Large intestine (tissue), 3 donors: ENCODE measurements at regions not wholly inside any gene's neighbourhood (a gene's known extent, or its start where the extent isn't known, plus 50 kb on each side); places are given as distances from the start of the nearest gene placed in this dataset.
"Not testable (repeated sequence)": the region's sequence is repeated elsewhere in the genome, so short reads cannot be mapped to it uniquely, and the experiment has no call there.

Source experiments
- DNase-seq, 2 donors: peaks; one replicate each; pipeline versions ENCODE4 v3.0.0 to v3.0.0-alpha.2; 2013
- H3K27ac ChIP-seq: one replicate; pipeline ENCODE4 v1.5.1; 2013; ENCODE audit warnings: low read length
- H3K27me3 ChIP-seq: 2 replicates; pipeline ENCODE4 v1.6.1; 2013; ENCODE audit warnings: low read length; ENCODE audit not compliant: control insufficient read depth, insufficient read depth
- H3K36me3 ChIP-seq: 2 replicates; pipeline ENCODE4 v1.6.1; 2013; ENCODE audit warnings: low read length; ENCODE audit not compliant: control insufficient read depth, insufficient read depth
- H3K4me1 ChIP-seq: one replicate; pipeline ENCODE4 v1.6.1; 2013; ENCODE audit warnings: low read length; ENCODE audit not compliant: control insufficient read depth, insufficient read depth
- H3K4me3 ChIP-seq: one replicate; pipeline ENCODE4 v1.5.1; 2013; ENCODE audit warnings: low read length
- H3K9me3 ChIP-seq: one replicate; pipeline ENCODE4 v1.6.1; 2013; ENCODE audit warnings: mild to moderate bottlenecking, low read depth, low read length, moderate library complexity; ENCODE audit not compliant: control insufficient read depth
- WGBS: methylation state at CpG from one replicate; pipeline ENCODE4 v1.1.5; 2013; ENCODE audit warnings: low lambda C conversion rate; ENCODE audit not compliant: insufficient coverage; 5-methylcytosine and 5-hydroxymethylcytosine counted together

- Histone ChIP-seq H3K4me1 (no peaks in the 10 kb centered on the region), H3K27me3 (no peaks in the 10 kb centered on the region), H3K4me3 (no peak overlapping the region), H3K36me3 (no peaks in the 10 kb centered on the region), H3K27ac (no peak overlapping the region), H3K9me3 (no peaks in the 10 kb centered on the region)
- DNase-seq = no peak
Observed at GRCh38 chr5:92543201-92543600, 1037.8 kb downstream of the NR2F1-AS1 start.

- H3K4me1 ChIP-seq, DNase-seq, H3K27ac ChIP-seq, H3K4me3 ChIP-seq, H3K9me3 ChIP-seq, H3K27me3 ChIP-seq, H3K36me3 ChIP-seq: not testable (repeated sequence)
- WGBS = no CpG with 5 or more reads among the region's 1 CpG
Observed at GRCh38 chr5:92542017-92542416, 1039.0 kb downstream of the NR2F1-AS1 start.

- no peak overlapping the region for H3K4me3 ChIP-seq
- no CpG with 5 or more reads among the region's 4 CpGs for WGBS
- H3K27ac ChIP-seq = no peak overlapping the region
- H3K9me3 ChIP-seq = no peaks in the 10 kb centered on the region
- no peak for DNase-seq
- H3K4me1 ChIP-seq = no peaks in the 10 kb centered on the region
- no peaks in the 10 kb centered on the region for H3K36me3 ChIP-seq
- H3K27me3 ChIP-seq = no peaks in the 10 kb centered on the region
Observed at GRCh38 chr5:92527311-92528078, 1053.5 kb downstream of the NR2F1-AS1 start.

DNA sequence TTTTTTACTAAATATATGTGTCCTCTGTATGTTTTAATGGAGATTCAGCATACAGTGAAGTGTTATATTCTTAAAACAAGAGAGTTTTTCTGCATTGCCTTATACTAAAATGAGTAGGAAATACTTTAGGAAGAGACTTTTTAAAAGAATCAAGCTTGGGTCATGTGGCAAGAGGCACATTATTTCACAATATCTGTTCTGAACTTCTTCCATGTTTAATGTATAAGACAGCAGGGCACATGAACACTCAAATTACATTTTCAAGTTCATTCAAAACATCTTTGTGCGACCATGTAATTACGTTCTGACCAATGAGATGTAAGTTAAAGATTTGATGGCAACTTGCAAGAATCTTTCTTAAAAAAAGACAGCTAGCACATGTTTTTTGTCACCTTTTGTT is 1055.9 kb downstream of the NR2F1-AS1 start:
- Histone ChIP-seq H3K4me3 (no peak overlapping the region), H3K27me3 (no peaks in the 10 kb centered on the region), H3K9me3 (no peaks in the 10 kb centered on the region), H3K4me1 (no peaks in the 10 kb centered on the region), H3K36me3 (no peaks in the 10 kb centered on the region), H3K27ac (no peak overlapping the region)
- 83% methylated on average over 2 of the region's 2 CpGs for WGBS
- no peak for DNase-seq

DNA sequence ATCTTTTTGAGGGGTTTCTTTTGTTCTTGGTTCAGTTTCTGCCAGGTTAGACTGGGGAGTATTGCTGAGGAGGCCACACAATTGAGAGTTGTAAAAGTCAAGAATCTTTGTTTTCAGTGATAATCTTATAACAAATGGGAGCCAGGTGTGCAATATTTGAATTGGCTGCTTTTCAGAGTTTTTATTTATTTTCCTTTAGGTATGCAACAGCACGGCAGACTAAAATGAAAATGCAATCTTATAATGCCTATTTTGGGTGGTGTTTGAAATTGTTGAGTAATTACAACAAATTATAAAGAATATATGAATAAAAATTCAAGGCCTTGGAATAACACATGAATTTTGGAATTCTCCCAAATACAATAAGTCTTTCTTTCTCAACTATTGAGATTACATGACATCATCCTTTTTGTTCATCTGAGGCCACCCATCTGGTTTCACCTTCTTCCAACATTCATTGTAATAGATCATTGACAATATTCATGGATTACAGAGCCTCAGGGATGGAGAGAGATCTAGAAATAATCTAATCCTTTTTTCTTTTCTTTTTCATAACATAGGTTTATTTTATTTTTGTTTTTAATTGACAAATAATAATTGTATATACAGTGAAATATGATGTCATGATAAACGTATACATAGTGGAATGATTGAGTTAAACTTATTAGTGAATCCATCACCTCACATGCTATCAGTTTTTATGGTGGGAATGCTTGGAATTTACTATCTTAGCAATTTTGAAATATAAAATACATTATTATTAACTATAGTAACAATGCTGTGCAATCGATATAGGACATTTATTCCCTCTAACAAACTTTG is 1061.0 kb downstream of the NR2F1-AS1 start:
- H3K4me3 ChIP-seq = no peak overlapping the region
- H3K4me1 ChIP-seq = no peaks in the 10 kb centered on the region
- no peak overlapping the region for H3K27ac ChIP-seq
- H3K36me3 ChIP-seq = no peaks in the 10 kb centered on the region
- H3K27me3 ChIP-seq = no peaks in the 10 kb centered on the region
- 72% methylated on average over 3 of the region's 3 CpGs for WGBS
- no peaks in the 10 kb centered on the region for H3K9me3 ChIP-seq
- DNase-seq = no peak

GRCh38 chr5:92518318-92518904 is 1062.6 kb downstream of the NR2F1-AS1 start:
- 33% methylated on average over 1 of the region's 4 CpGs for WGBS
- no peaks in the 10 kb centered on the region for H3K4me1 ChIP-seq
- H3K9me3 ChIP-seq = no peaks in the 10 kb centered on the region
- H3K27me3 ChIP-seq = no peaks in the 10 kb centered on the region
- peak; percentile 2 to 20 for DNase-seq
- H3K27ac ChIP-seq = no peak overlapping the region
- no peak overlapping the region for H3K4me3 ChIP-seq
- no peaks in the 10 kb centered on the region for H3K36me3 ChIP-seq

GRCh38 chr5:92514896-92515295 is 1066.1 kb downstream of the NR2F1-AS1 start:
- Histone ChIP-seq H3K27me3 (no peaks in the 10 kb centered on the region), H3K27ac (no peak overlapping the region), H3K4me3 (no peak overlapping the region), H3K9me3 (no peaks in the 10 kb centered on the region), H3K4me1 (no peaks in the 10 kb centered on the region), H3K36me3 (no peaks in the 10 kb centered on the region)
- no peak for DNase-seq

DNA sequence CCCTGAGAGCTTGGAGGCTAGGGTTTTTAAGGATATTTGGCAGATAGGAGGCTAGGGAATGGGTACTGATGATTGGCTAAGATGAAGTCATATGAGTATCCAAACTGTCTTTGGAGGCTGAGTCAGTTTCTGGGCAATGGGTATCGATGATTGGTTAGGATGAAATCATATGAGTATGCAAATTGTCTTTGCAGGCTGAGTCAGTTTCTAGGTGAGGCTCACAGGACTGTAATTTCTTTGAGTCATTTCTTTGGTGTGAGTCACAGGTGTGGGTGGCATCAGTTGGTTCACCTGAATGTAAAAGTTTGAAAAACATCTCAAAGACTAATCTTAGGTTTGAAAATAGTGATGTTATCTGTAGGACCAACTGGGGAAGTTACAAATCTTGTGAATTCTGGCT is 1068.0 kb downstream of the NR2F1-AS1 start:
- H3K36me3 ChIP-seq = no peaks in the 10 kb centered on the region
- no peaks in the 10 kb centered on the region for H3K4me1 ChIP-seq
- no peak for DNase-seq
- H3K9me3 ChIP-seq = no peaks in the 10 kb centered on the region
- WGBS = no CpG with 5 or more reads among the region's 1 CpG
- H3K27me3 ChIP-seq = no peaks in the 10 kb centered on the region
- H3K27ac ChIP-seq = no peak overlapping the region
- no peak overlapping the region for H3K4me3 ChIP-seq

DNA sequence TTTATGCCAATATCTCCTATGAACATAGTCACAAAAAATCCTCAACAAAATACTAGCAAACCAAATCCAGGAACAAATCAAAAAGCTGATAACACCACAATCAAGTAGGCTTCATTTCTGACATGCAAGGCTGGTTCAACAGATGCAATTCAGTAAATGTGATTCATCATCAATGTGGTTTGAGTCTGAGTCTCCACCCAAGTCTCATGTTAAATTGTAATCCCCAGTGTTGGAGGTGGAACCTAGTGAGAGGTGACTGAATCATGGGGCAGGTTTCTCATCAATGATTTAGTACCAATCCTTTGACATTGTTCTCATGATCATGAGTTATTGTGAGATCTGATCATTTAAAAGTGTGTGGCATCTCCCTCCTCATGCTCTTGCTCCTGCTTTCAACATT is 1072.7 kb downstream of the NR2F1-AS1 start:
- Histone ChIP-seq H3K36me3 (no peaks in the 10 kb centered on the region), H3K4me1 (no peaks in the 10 kb centered on the region), H3K9me3 (no peaks in the 10 kb centered on the region), H3K27me3 (no peaks in the 10 kb centered on the region), H3K27ac (no peak overlapping the region), H3K4me3 (no peak overlapping the region)
- DNase-seq = no peak

DNA sequence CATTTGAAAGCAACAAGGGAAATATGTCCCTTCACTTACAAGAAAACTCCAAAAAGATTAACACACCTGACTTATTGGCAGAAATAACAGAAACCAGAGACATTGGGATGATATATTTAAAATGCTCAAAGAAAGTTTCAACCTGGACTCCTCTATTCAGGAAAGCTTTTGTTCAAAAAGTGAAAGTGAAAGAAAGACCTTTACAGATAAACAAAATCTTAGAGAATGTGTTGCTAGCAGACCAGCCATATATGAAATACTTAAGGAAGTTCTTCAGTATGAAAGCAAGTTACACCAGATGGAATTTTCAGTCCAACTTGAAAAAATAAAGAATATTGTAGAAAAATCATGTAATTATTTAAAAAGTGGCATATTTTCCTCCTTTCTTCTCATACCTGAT is 1075.1 kb downstream of the NR2F1-AS1 start:
- Histone ChIP-seq H3K9me3 (no peaks in the 10 kb centered on the region), H3K36me3 (no peaks in the 10 kb centered on the region), H3K4me3 (no peak overlapping the region), H3K4me1 (no peaks in the 10 kb centered on the region), H3K27ac (no peak overlapping the region), H3K27me3 (no peaks in the 10 kb centered on the region)
- DNase-seq = no peak

- no peaks in the 10 kb centered on the region for H3K36me3 ChIP-seq
- WGBS = 78% methylated on average over 2 of the region's 3 CpGs
- no peak overlapping the region for H3K4me3 ChIP-seq
- no peaks in the 10 kb centered on the region for H3K4me1 ChIP-seq
- no peaks in the 10 kb centered on the region for H3K9me3 ChIP-seq
- H3K27ac ChIP-seq = no peak overlapping the region
- no peak for DNase-seq
- no peaks in the 10 kb centered on the region for H3K27me3 ChIP-seq
Observed at GRCh38 chr5:92505145-92505544, 1075.9 kb downstream of the NR2F1-AS1 start.
